GM23338 (cell line): ENCODE measurements at regions not wholly inside any gene's neighbourhood (a gene's known extent, or its start where the extent isn't known, plus 50 kb on each side); places are given as distances from the start of the nearest gene placed in this dataset.

Source experiments
- CREB1 ChIP-seq: fragments of 250-450 bp; sonication (Bioruptor Pico); IDR thresholded peaks from 2 replicates; pipeline ENCODE4 v1.5.0; 2020; ENCODE audit warnings: low read depth, mild to moderate bottlenecking, moderate library complexity
- CTCF ChIP-seq, 2 experiments: fragments of 200-600 bp in 1 of 2; sonication (generic) in 1 of 2; conservative IDR thresholded peaks; 2 replicates each; pipeline versions ENCODE4 v1.5.1 to v1.6.1; 2016 to 2017; ENCODE audit warnings: antibody characterized with exemption in 2 of 2, low read depth in 2 of 2, mild to moderate bottlenecking in 2 of 2, moderate library complexity in 1 of 2
- ETS1 ChIP-seq: IDR thresholded peaks from 2 replicates; pipeline ENCODE4 v1.6.1; 2016; ENCODE audit warnings: antibody characterized with exemption
- EZH2 ChIP-seq: fragments of 200-600 bp; sonication (generic); IDR thresholded peaks from one replicate; pipeline ENCODE4 v1.8.0; 2017; ENCODE audit warnings: antibody characterized with exemption, mild to moderate bottlenecking, low read depth; ENCODE audit not compliant: unreplicated experiment
- EZH2phosphoT487 ChIP-seq: fragments of 200-600 bp; sonication (generic); IDR thresholded peaks from one replicate; pipeline ENCODE4 v1.8.1; 2018; ENCODE audit warnings: antibody characterized with exemption; ENCODE audit not compliant: unreplicated experiment
- JUNB ChIP-seq: IDR thresholded peaks from one replicate; pipeline ENCODE4 v1.6.1; 2016; ENCODE audit warnings: antibody characterized with exemption; ENCODE audit not compliant: unreplicated experiment
- POLR2AphosphoS5 ChIP-seq: IDR thresholded peaks from 2 replicates; pipeline ENCODE4 v1.6.1; 2016; ENCODE audit warnings: antibody characterized with exemption, low read depth
- REST ChIP-seq: IDR thresholded peaks from one replicate; pipeline ENCODE4 v1.6.1; 2018; ENCODE audit warnings: antibody characterized with exemption; ENCODE audit not compliant: unreplicated experiment
- STAT1 ChIP-seq: IDR thresholded peaks from one replicate; pipeline ENCODE4 v1.6.1; 2016; ENCODE audit warnings: antibody characterized with exemption; ENCODE audit not compliant: unreplicated experiment

DNA sequence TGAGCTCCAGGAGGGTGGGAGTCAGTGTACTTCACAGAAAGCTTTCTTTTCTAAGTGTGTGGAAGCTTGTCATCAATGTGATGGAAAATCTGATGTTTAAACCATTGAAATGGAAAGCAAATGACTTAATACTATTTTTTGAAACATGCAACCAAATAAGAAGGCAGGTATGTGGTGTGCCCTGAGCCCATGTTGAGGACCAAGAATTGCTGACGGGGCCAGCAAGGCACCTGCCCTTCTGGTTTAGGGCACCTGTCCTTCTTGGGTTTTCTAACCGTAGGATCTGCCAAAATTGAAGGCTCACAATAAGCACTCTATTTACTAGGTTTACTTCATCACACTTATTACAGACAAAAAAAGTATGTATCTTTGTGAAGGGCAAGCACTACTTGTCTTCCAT lies 537.7 kb downstream of the SOCS6 start:
- TF ChIP-seq CREB1: no peak
- no peak for TF ChIP-seq CTCF (conservative IDR thresholded peaks at IDR 0.05; ENCODE audit: low read depth in 2 of 2)
- TF ChIP-seq POLR2AphosphoS5: no peak
- TF ChIP-seq JUNB: no peak
- no peak for TF ChIP-seq EZH2
- no peak for TF ChIP-seq REST
- TF ChIP-seq EZH2phosphoT487: no peak
- no peak for TF ChIP-seq STAT1
- no peak for TF ChIP-seq ETS1
